ENCODE measurements at regions not wholly inside any gene's neighbourhood (a gene's known extent, or its start where the extent isn't known, plus 50 kb on each side); places are given as distances from the start of the nearest gene placed in this dataset.

- DNase-seq: no peak
Observed at GRCh38 chr2:234592541-234592940, 95.7 kb upstream of the ARL4C start.

- no peak for DNase-seq
Observed at GRCh38 chr2:234590076-234590475, 93.2 kb upstream of the ARL4C start.

DNA sequence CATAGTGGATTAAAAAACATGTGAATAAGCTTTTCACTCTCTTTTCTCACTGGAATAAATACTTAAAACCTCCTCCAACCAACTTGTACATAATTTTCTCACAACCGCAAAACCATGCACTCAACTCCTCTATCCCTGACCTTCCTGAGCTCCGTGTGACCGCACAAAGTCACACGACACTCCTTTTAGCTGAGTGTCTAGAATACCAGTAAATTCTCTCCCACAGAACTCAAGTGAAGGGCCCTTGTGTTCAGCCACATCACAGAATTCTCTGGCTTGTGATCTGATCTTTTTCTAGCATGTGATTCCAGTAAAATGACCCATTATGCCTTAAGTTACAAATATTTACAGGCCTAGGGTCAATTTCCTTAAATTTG is 91.2 kb upstream of the ARL4C start:
- DNase-seq: no peak

DNA sequence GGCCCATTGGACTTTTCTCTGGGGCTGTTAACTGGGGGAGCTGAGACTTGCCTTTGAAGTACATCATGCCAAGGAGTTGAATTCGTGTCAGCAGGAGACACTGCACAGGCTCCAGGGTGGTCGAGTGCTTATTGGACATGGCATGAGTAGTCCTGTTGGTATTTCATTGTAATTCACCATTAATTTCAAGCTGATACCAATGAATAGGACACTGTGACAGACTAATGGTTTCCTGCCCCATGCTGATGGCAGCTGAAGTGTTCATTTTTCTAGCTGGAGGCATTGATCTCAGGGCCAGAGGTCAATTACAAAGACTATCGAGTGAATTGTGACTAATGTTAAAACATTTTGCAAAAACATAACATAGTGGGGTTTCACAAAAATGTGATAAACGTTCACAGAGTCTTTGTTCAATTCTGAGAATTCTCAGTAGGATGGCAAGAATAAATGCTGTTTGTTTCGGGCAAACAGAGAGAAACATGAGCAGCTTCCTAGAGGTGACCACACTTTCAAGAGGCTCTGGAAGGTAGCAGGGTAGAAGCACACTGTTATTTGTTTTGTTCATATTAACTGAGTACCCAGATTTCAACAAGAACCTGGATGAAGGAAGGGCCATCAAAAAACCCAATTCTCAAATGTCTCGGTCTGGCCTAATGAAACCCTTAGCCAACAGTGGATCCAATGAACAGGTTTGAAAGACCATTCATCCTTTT is 90.6 kb upstream of the ARL4C start:
- no peak for DNase-seq

- DNase-seq: no peak
Observed at GRCh38 chr2:234583331-234583730, 86.5 kb upstream of the ARL4C start.

DNA sequence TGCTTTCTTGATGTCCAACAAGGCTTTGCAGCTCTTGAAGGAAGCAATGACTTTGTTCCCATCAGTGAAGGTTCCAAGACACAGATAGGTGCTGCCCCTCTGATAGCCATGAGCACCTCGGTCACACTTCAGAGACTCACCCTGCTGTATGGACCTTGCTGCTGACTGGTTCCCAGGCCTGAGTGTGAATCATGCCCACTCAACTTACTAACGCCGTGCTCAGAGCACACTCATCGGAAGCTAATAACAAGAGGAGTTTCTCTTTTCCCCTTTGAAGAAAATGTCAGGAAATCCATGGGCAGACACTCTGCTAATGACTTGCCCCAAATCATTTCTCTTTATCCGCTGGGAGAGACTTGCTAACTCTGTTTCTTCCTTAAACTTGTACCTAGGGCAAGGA is 83.8 kb upstream of the ARL4C start:
- no peak for DNase-seq

- DNase-seq: no peak
Observed at GRCh38 chr2:234579231-234579962, 82.5 kb upstream of the ARL4C start.

DNA sequence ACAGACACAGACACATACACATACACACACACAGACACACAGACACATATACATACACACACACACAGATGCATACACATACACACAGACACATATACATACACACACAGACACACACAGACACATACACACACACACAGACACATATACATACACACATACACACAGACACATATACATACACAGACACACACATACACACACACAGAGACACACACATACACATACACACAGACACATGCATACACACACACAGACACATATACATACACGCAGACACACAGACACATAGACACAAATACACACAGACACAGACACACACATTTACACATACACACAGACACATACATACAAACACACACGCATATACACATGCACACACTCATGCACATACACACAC is 81.5 kb upstream of the ARL4C start:
- no peak for DNase-seq

DNA sequence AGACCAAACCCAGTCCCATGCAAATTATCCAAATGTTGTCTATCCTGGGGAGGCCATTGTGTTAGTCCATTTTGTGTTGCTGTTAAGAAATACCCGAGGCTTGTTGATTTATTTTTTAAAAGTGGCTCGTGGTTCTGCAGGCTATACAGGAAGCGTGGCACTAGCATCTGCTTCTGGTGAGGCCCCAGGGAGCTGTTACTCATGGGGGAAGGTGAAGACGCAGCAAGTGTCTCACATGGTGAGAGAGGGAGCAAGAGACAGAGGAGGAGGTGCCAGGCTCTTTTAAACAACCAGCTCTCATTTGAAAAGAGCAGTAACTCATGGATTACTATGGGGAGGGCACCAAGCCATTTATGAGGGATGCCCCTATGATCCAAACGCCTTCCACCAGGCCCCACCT is 80.3 kb upstream of the ARL4C start:
- DNase-seq: no peak

DNA sequence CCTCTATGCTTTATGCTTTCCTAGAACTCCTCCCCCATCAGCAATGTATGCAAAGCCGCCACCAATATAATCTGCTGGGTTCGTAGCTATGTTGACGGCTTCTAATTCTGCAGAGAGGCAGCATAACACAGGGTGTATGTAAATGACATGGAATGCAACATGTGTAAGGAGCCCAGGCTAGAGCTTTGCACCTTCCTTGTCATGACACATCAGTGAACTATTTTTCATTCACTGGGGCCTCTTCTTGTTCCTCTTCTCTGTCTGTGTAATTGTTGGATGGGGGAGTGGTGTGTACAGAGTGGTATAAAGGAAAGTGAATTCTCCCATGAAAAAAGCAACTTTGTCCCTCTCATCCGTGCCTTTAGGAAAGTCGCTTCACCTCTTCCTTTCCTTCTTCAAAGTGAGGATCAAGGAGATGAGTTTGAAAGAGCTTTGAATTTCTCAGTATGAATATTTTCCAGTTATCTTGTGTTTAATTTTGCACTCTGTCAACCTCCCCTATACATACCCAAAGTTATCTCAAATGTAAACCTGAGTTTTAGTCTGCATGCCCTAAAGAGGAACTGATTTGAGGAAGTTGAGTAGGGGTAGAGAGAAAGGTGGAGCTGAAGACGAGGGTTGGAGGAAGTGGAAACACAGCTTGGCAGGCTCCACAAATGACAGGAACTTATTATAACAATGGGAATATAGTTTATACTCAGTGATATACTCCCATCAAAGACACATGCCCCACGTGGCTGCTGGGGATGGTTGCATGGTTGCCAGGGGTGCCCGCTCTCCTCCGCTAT is 74.9 kb upstream of the ARL4C start:
- no peak for DNase-seq

DNA sequence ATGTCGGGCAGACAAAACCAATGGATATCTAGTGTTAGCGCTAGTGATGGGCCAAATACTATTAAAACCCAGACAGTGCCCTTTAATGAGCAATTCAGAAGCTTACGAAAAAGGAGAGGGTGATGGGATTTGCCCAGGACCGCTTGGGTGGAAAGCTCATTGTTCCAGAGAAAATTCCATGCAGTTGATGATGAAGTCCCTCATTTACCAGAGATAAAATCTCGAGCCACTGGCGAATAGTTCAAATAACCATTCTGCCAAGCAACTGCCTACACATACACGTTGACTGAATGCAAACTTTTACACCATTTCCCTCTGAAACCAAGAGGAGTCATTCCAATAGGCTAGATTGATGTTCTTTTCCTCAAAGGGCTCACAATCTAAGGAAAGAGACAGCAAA is 73.6 kb upstream of the ARL4C start:
- no peak for DNase-seq

- no peak for DNase-seq
Observed at GRCh38 chr2:234569776-234570430, 73.0 kb upstream of the ARL4C start.

GRCh38 chr2:234566622-234567021 is 69.7 kb upstream of the ARL4C start:
- DNase-seq: no peak

- DNase-seq: no peak
Observed at GRCh38 chr2:234565842-234566619, 69.2 kb upstream of the ARL4C start.

GRCh38 chr2:234565201-234565600 is 68.3 kb upstream of the ARL4C start:
- DNase-seq: no peak

GRCh38 chr2:234564699-234565098 is 67.8 kb upstream of the ARL4C start:
- no peak for DNase-seq

- DNase-seq: no peak
Observed at GRCh38 chr2:234559609-234560008, 62.7 kb upstream of the ARL4C start.

- no peak for DNase-seq
Observed at GRCh38 chr2:234558642-234559041, 61.8 kb upstream of the ARL4C start.

- DNase-seq: no peak
Observed at GRCh38 chr2:234556848-234557573, 60.1 kb upstream of the ARL4C start.

DNA sequence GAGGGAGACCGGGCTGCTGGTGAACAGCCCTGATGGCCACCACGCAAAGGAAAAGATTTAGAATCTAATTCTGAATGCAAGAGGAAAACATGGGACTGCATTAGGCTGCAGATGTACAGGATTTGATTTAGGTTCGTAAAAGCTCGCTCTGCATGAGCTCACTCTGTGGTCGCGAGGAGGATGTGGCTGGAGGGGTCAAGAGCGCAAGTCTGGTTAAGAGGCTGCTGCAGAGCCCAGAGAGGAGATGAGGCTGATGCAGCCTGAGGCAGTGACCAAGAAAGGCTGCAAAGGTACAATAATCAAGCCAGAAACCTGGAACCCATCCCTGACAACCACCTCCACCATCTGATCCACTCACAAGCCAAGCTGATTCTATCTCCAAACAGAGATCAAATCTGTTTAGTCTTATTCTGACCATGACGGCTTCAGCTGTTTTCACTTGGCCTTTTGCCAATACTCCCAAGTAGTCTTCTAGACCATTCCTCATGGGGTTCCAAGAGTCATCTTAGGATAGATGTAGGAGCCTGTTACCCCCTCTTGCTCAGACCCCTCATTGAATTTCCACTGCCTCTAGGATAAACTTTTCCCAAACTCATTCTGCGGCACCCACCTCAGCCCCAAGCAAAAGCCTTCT is 58.9 kb upstream of the ARL4C start:
- DNase-seq: no peak

DNA sequence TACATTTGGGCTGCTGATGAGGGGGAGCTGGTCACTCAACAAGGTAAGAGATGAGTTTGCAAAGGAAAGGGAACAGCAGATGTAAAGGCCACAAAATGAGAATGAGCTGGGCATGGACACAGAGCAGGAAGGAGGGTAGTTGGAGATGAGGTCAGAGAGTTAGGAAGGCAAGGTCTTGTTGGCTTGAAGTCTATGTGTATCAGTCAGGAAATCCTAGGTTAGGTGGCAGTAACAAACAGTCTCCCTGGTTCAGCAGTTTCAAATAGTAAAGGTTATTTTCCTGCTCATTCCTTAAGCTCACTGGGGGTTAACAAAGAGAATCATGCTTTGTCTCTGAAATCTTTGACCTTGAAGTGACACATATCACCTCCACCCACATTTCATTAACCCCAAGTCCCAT is 58.3 kb upstream of the ARL4C start:
- no peak for DNase-seq
